ENCODE measurements at regions not wholly inside any gene's neighbourhood (a gene's known extent, or its start where the extent isn't known, plus 50 kb on each side); places are given as distances from the start of the nearest gene placed in this dataset.
"Not testable (repeated sequence)": the region's sequence is repeated elsewhere in the genome, so short reads cannot be mapped to it uniquely, and the experiment has no call there.

DNA sequence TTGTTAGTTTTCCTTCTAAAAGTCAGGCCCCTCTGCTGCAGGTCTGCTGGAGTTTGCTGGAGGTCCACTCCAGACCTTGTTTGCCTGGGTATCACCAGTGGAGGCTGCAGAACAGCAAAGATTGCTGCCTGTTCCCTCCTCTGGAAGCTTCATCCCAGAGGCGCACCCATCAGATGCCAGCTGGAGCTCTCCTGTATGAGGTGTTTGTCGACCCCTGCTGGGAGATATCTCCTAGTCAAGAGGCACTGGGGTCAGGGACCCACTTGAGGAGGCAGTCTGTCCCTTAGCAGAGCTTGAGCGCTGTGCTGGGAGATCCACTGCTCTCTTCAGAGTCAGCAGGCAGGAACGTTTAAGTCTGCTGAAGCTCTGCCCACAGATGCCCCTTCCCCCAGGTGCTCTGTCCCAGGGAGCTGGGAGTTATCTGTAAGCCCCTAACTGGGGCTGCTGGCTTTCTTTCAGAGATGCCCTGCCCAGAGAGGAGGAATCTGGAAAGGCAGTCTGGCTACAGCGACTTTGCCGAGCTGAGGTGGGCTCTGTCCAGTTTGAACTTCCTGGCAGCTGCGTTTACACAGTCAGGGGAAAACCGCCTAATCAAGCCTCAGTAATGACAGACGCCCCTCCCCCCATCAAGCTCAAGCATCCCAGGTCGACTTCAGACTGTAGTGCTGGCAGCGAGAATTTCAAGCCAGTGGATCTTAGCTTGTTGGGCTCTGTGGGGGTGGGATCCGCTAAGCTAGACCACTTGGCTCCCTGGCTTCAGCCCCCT is 49.9 kb upstream of the PGBD5 start:
- DNase-seq, result not testable (repeated sequence)
